Cardiac muscle cell (in vitro differentiated cells and primary cell): ENCODE measurements at regions not wholly inside any gene's neighbourhood (a gene's known extent, or its start where the extent isn't known, plus 50 kb on each side); places are given as distances from the start of the nearest gene placed in this dataset.
A peak's percentile ranks its signal among the peaks of the same experiment; 100 is the strongest.
"Not testable (repeated sequence)": the region's sequence is repeated elsewhere in the genome, so short reads cannot be mapped to it uniquely, and the experiment has no call there.

Source experiments
- DNase-seq, 2 donors: peaks; one replicate each; pipeline versions ENCODE4 v3.0.0 to v3.0.0-alpha.2; 2010 to 2017; ENCODE audit warnings: low read depth in 1 of 2, low spot score in 1 of 2
- H3K27ac ChIP-seq: fragments of 200-600 bp; sonication (generic); 2 replicates; pipeline ENCODE4 v1.5.1; 2016
- H3K27me3 ChIP-seq: fragments of 200-600 bp; sonication (generic); 2 replicates; pipeline ENCODE4 v1.6.0; 2016; ENCODE audit warnings: control low read depth
- H3K36me3 ChIP-seq: fragments of 200-600 bp; sonication (generic); 2 replicates; pipeline ENCODE4 v1.5.1; 2016; ENCODE audit warnings: control low read depth
- H3K4me1 ChIP-seq: fragments of 200-600 bp; sonication (generic); 2 replicates; pipeline ENCODE4 v1.8.1; 2017; ENCODE audit warnings: low read depth, mild to moderate bottlenecking, mixed run types
- H3K4me3 ChIP-seq: fragments of 200-600 bp; sonication (generic); 2 replicates; pipeline ENCODE4 v1.5.1; 2016; ENCODE audit warnings: mild to moderate bottlenecking
- H3K9me3 ChIP-seq: fragments of 200-600 bp; sonication (generic); 2 replicates; pipeline ENCODE4 v1.5.1; 2017; ENCODE audit warnings: low read depth, mild to moderate bottlenecking, control low read depth
- CTCF ChIP-seq: IDR thresholded peaks from 2 replicates; pipeline ENCODE4 v1.5.1; 2012; ENCODE audit warnings: low read depth, mild to moderate bottlenecking, low read length

GRCh38 chr3:139227165-139227564 lies 116.7 kb upstream of the MRPS22 start:
- Histone ChIP-seq H3K4me1 (peaks cover 7% of the 10 kb centered on the region), H3K4me3 (no peak overlapping the region), H3K27ac (peak overlapping the region; percentile 10), H3K9me3 (no peaks in the 10 kb centered on the region), H3K27me3 (no peaks in the 10 kb centered on the region), H3K36me3 (no peaks in the 10 kb centered on the region)
- DNase-seq = peak; percentile 7 to 20
- TF ChIP-seq CTCF = no peak

- Histone ChIP-seq H3K36me3 (no peaks in the 10 kb centered on the region), H3K27ac (no peak overlapping the region), H3K27me3 (no peaks in the 10 kb centered on the region), H3K4me1 (peaks cover 7% of the 10 kb centered on the region), H3K9me3 (no peaks in the 10 kb centered on the region), H3K4me3 (no peak overlapping the region)
- DNase-seq = no peak
- TF ChIP-seq CTCF = no peak
Measured at GRCh38 chr3:139227827-139228226, 116.0 kb upstream of the MRPS22 start.

GRCh38 chr3:139230391-139230790 lies 113.4 kb upstream of the MRPS22 start:
- H3K4me1 ChIP-seq = peaks cover 7% of the 10 kb centered on the region
- DNase-seq = peak in 1 of 2 donors; percentile 6
- H3K36me3 ChIP-seq = no peaks in the 10 kb centered on the region
- H3K27me3 ChIP-seq = no peaks in the 10 kb centered on the region
- H3K27ac ChIP-seq = no peak overlapping the region
- no peak for TF ChIP-seq CTCF
- no peaks in the 10 kb centered on the region for H3K9me3 ChIP-seq
- H3K4me3 ChIP-seq = no peak overlapping the region

GRCh38 chr3:139231555-139232281 lies 112.1 kb upstream of the MRPS22 start:
- TF ChIP-seq CTCF = no peak
- no peaks in the 10 kb centered on the region for H3K27me3 ChIP-seq
- no peaks in the 10 kb centered on the region for H3K9me3 ChIP-seq
- no peak for DNase-seq
- H3K27ac ChIP-seq = no peak overlapping the region
- no peaks in the 10 kb centered on the region for H3K36me3 ChIP-seq
- no peak overlapping the region for H3K4me3 ChIP-seq
- peaks cover 6% of the 10 kb centered on the region for H3K4me1 ChIP-seq

GRCh38 chr3:139232341-139232740 lies 111.5 kb upstream of the MRPS22 start:
- not testable (repeated sequence) for H3K36me3 ChIP-seq, DNase-seq

GRCh38 chr3:139234491-139234890 lies 109.3 kb upstream of the MRPS22 start:
- H3K9me3 ChIP-seq = no peaks in the 10 kb centered on the region
- peaks cover 10% of the 10 kb centered on the region for H3K27me3 ChIP-seq
- DNase-seq = no peak
- no peak overlapping the region for H3K27ac ChIP-seq
- TF ChIP-seq CTCF = no peak
- H3K36me3 ChIP-seq = no peaks in the 10 kb centered on the region
- H3K4me1 ChIP-seq = no peaks in the 10 kb centered on the region
- no peak overlapping the region for H3K4me3 ChIP-seq

More at GRCh38 chr3:139232341-139232740, 111.5 kb upstream of the MRPS22 start:
- not testable (repeated sequence) for H3K27me3 ChIP-seq, H3K4me1 ChIP-seq, H3K27ac ChIP-seq, H3K9me3 ChIP-seq, H3K4me3 ChIP-seq
